Peyer's patch (tissue), 4 donors: ENCODE measurements at regions not wholly inside any gene's neighbourhood (a gene's known extent, or its start where the extent isn't known, plus 50 kb on each side); places are given as distances from the start of the nearest gene placed in this dataset.
"Not testable (repeated sequence)": the region's sequence is repeated elsewhere in the genome, so short reads cannot be mapped to it uniquely, and the experiment has no call there.

Experiments
- DNase-seq, 3 donors: peaks; one replicate each; pipeline ENCODE4 v3.0.0-alpha.2; 2017 to 2019
- H3K27ac ChIP-seq, 4 donors: fragments of 200-600 bp; sonication (generic); one replicate each; pipeline ENCODE4 v1.5.1; 2016 to 2019
- H3K27me3 ChIP-seq, 2 donors: fragments of 200-600 bp; sonication (generic); one replicate each; pipeline ENCODE4 v1.5.1; 2019
- H3K36me3 ChIP-seq, 3 donors: fragments of 200-600 bp; sonication (generic); one replicate each; pipeline ENCODE4 v1.5.1; 2016 to 2019
- H3K4me1 ChIP-seq, 4 donors: fragments of 200-600 bp; sonication (generic); one replicate each; pipeline ENCODE4 v1.5.1; 2016 to 2019
- H3K4me3 ChIP-seq, 4 donors: fragments of 200-600 bp; sonication (generic); 1 replicate in 3 of 4; 2 replicates in 1 of 4; pipeline ENCODE4 v1.5.1; 2016 to 2019; ENCODE audit warnings: mild to moderate bottlenecking in 1 of 4
- H3K9me3 ChIP-seq, 4 donors: fragments of 200-600 bp; sonication (generic); one replicate each; pipeline ENCODE4 v1.5.1; 2016 to 2019; ENCODE audit warnings: mild to moderate bottlenecking in 1 of 4
- CTCF ChIP-seq, 6 experiments: fragments of 450-650 bp in 4 of 6; fragments of 200-600 bp in 2 of 6; sonication (generic) in 1 of 6; IDR thresholded peaks; one replicate each; pipeline ENCODE4 v1.5.1; 2017 to 2019; ENCODE audit warnings: antibody characterized with exemption in 6 of 6, mild to moderate bottlenecking in 3 of 6, moderate library complexity in 1 of 6
- POLR2A ChIP-seq, 2 donors: fragments of 450-650 bp; IDR thresholded peaks; one replicate each; pipeline ENCODE4 v1.5.1; 2017; ENCODE audit warnings: antibody characterized with exemption in 2 of 2, mild to moderate bottlenecking in 2 of 2, moderate library complexity in 2 of 2

- DNase-seq, result no peak
- Histone ChIP-seq H3K9me3 (no peaks in the 10 kb centered on the region), H3K4me3 (no peak overlapping the region), H3K4me1 (no peaks in the 10 kb centered on the region), H3K27ac (no peak overlapping the region), H3K27me3 (no peaks in the 10 kb centered on the region), H3K36me3 (no peaks in the 10 kb centered on the region)
- TF ChIP-seq CTCF (IDR thresholded peaks at IDR 0.05), result no peak
- no peak for TF ChIP-seq POLR2A (IDR thresholded peaks at IDR 0.05)
Measured at GRCh38 chr10:33015761-33016547, 57.9 kb upstream of the ITGB1 start.

DNA sequence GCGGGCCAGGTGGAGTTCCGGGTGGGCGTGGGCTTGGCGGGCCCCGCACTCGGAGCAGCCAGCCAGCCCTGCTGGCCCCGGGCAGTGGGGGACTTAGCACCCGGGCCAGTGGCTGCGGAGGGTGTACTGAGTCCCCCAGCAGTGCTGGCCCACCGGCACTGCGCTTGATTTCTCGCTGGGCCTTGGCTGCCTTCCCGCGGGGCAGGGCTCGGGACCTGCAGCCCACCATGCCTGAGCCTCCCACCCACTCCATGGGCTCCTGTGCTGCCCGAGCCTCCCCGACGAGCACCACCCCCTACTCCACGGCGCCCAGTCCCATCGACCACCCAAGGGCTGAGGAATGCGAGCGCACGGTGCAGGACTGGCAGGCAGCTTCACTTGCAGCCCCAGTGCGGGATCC lies 55.3 kb upstream of the ITGB1 start:
- not testable (repeated sequence) for H3K9me3 ChIP-seq, H3K4me1 ChIP-seq, H3K36me3 ChIP-seq, H3K4me3 ChIP-seq, H3K27me3 ChIP-seq, H3K27ac ChIP-seq, DNase-seq

DNA sequence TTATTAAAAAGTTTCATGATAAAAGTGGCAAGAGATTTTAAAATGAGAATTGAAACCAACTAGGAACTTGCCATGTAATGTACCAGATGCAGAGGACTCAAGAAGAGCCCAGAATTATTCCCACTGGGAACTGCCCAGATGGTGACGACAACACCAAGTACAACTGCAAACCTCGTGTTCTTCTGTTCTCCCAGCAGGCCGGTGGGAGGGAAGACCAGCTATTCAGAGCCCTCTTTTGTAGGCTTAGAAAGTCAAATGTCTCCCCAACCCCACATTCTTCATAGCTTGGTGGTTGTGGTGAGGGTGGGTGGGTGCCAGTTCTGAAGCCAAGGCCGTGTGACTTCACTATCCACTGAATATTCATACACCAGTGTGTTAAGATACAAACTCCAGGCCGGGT lies 54.3 kb upstream of the ITGB1 start:
- H3K9me3 ChIP-seq, result no peaks in the 10 kb centered on the region
- H3K4me1 ChIP-seq, result no peaks in the 10 kb centered on the region
- no peaks in the 10 kb centered on the region for H3K27me3 ChIP-seq
- DNase-seq, result no peak
- no peak overlapping the region for H3K4me3 ChIP-seq
- no peaks in the 10 kb centered on the region for H3K36me3 ChIP-seq
- no peak overlapping the region for H3K27ac ChIP-seq
- no peak for TF ChIP-seq CTCF (IDR thresholded peaks at IDR 0.05)
- no peak for TF ChIP-seq POLR2A (IDR thresholded peaks at IDR 0.05)

GRCh38 chr10:33010132-33011037 lies 52.4 kb upstream of the ITGB1 start:
- no peak overlapping the region for H3K27ac ChIP-seq
- H3K4me3 ChIP-seq, result no peak overlapping the region
- H3K27me3 ChIP-seq, result no peaks in the 10 kb centered on the region
- DNase-seq, result no peak
- no peaks in the 10 kb centered on the region for H3K36me3 ChIP-seq
- peaks cover 0 to 6% (median 0%) of the 10 kb centered on the region in 4 donors for H3K4me1 ChIP-seq
- H3K9me3 ChIP-seq, result no peaks in the 10 kb centered on the region
- peak in 4 of 6 experiments; percentile 5 to 47 (median 40) for TF ChIP-seq CTCF (IDR thresholded peaks at IDR 0.05)
- no peak for TF ChIP-seq POLR2A (IDR thresholded peaks at IDR 0.05)

GRCh38 chr10:33009244-33010131 lies 51.5 kb upstream of the ITGB1 start:
- H3K27me3 ChIP-seq, result no peaks in the 10 kb centered on the region
- no peak for DNase-seq
- no peak for TF ChIP-seq CTCF (IDR thresholded peaks at IDR 0.05)
- TF ChIP-seq POLR2A (IDR thresholded peaks at IDR 0.05), result no peak
- no peak overlapping the region for H3K4me3 ChIP-seq
- H3K9me3 ChIP-seq, result no peaks in the 10 kb centered on the region
- no peak overlapping the region for H3K27ac ChIP-seq
- no peaks in the 10 kb centered on the region for H3K36me3 ChIP-seq
- peaks cover 0 to 10% (median 3%) of the 10 kb centered on the region in 4 donors for H3K4me1 ChIP-seq
